HepG2 (cell line): ENCODE measurements at regions not wholly inside any gene's neighbourhood (a gene's known extent, or its start where the extent isn't known, plus 50 kb on each side); places are given as distances from the start of the nearest gene placed in this dataset.

Experiments
- CBFB ChIP-seq: sonication (generic); formaldehyde crosslinking; IDR thresholded peaks from 2 replicates; pipeline ENCODE4 v1.4.0; 2020; ENCODE audit warnings: missing genetic modification reagents
- ELF1 ChIP-seq: sonication (generic); formaldehyde crosslinking; IDR thresholded peaks from 2 replicates; pipeline ENCODE4 v1.4.0; 2020; ENCODE audit warnings: missing genetic modification reagents
- ELF3 ChIP-seq: IDR thresholded peaks from 2 replicates; pipeline ENCODE4 v1.6.1; 2016; ENCODE audit warnings: missing genetic modification reagents, missing compliant biosample characterization
- HIVEP1 ChIP-seq: sonication (generic); formaldehyde crosslinking; IDR thresholded peaks from 2 replicates; pipeline ENCODE4 v1.4.0; 2020; ENCODE audit warnings: mild to moderate bottlenecking, missing genetic modification reagents
- HNF4A ChIP-seq: sonication (generic); formaldehyde crosslinking; IDR thresholded peaks from 2 replicates; pipeline ENCODE4 v1.4.0; 2020; ENCODE audit warnings: missing genetic modification reagents
- HNRNPL ChIP-seq: fragments of 200-400 bp; formaldehyde crosslinking; IDR thresholded peaks from 2 replicates; pipeline ENCODE4 v1.6.1; 2017; ENCODE audit warnings: mild to moderate bottlenecking, low read depth, low read length
- MAZ ChIP-seq, 2 experiments: sonication (generic) in 1 of 2; formaldehyde crosslinking in 1 of 2; IDR thresholded peaks; 2 replicates each; pipeline versions ENCODE4 v1.5.0 to v1.6.1; 2012 to 2020; ENCODE audit warnings: low read depth in 2 of 2, mild to moderate bottlenecking in 2 of 2, borderline replicate concordance in 1 of 2, improper control_type of control experiment in 1 of 2, low read length in 1 of 2, missing genetic modification reagents in 1 of 2, moderate library complexity in 1 of 2
- MTERF4 ChIP-seq: sonication (generic); formaldehyde crosslinking; IDR thresholded peaks from 2 replicates; pipeline ENCODE4 v1.8.0; 2023; ENCODE audit warnings: mild to moderate bottlenecking, missing genetic modification reagents
- TEF ChIP-seq: sonication (generic); formaldehyde crosslinking; IDR thresholded peaks from 2 replicates; pipeline ENCODE4 v1.5.0; 2020; ENCODE audit warnings: missing genetic modification reagents
- TFAP4 ChIP-seq: sonication (generic); IDR thresholded peaks from 2 replicates; pipeline ENCODE4 v1.6.1; 2016; ENCODE audit warnings: low read depth, borderline replicate concordance
- TP53 ChIP-seq: sonication (generic); formaldehyde crosslinking; conservative IDR thresholded peaks from 2 replicates; pipeline ENCODE4 v1.4.0; 2020; ENCODE audit warnings: missing genetic modification reagents
- ZBTB38 ChIP-seq: sonication (generic); formaldehyde crosslinking; IDR thresholded peaks from 2 replicates; pipeline ENCODE4 v1.5.1; 2020; ENCODE audit warnings: mild to moderate bottlenecking, missing genetic modification reagents
- ZNF12 ChIP-seq: sonication (generic); formaldehyde crosslinking; IDR thresholded peaks from 2 replicates; pipeline ENCODE4 v1.5.0; 2020; ENCODE audit warnings: missing genetic modification reagents
- ZNF142 ChIP-seq: sonication (generic); formaldehyde crosslinking; IDR thresholded peaks from 2 replicates; pipeline ENCODE4 v1.4.0; 2020; ENCODE audit warnings: missing genetic modification reagents
- ZNF160 ChIP-seq: sonication (generic); formaldehyde crosslinking; IDR thresholded peaks from 2 replicates; pipeline ENCODE4 v1.8.0; 2022; ENCODE audit warnings: mild to moderate bottlenecking, inconsistent platforms, missing genetic modification reagents
- ZNF275 ChIP-seq: sonication (generic); formaldehyde crosslinking; IDR thresholded peaks from 2 replicates; pipeline ENCODE4 v1.8.0; 2022; ENCODE audit warnings: missing genetic modification reagents, mild to moderate bottlenecking, inconsistent platforms, borderline replicate concordance
- ZNF280B ChIP-seq: sonication (generic); formaldehyde crosslinking; IDR thresholded peaks from 2 replicates; pipeline ENCODE4 v1.5.0; 2020; ENCODE audit warnings: missing genetic modification reagents, mild to moderate bottlenecking, borderline replicate concordance
- ZNF569 ChIP-seq: sonication (generic); formaldehyde crosslinking; IDR thresholded peaks from 2 replicates; pipeline ENCODE4 v1.5.0; 2020; ENCODE audit warnings: mild to moderate bottlenecking, missing genetic modification reagents, moderate library complexity, borderline replicate concordance
- ZNF619 ChIP-seq: sonication (generic); formaldehyde crosslinking; IDR thresholded peaks from 2 replicates; pipeline ENCODE4 v1.4.0; 2020; ENCODE audit warnings: mild to moderate bottlenecking, missing genetic modification reagents

GRCh38 chr2:167816874-167817290, 430.5 kb downstream of the STK39 start (continued):
- TF ChIP-seq ZNF619 (no peak), ZNF142 (CRISPR knock-in tag) (no peak), HNF4A (CRISPR knock-in tag) (peak; percentile 83), MTERF4 (no peak), ZNF12 (peak; percentile 42; the same call in 1 of the 2 replicates), TFAP4 (peak; percentile 70; the same call in 1 of the 2 replicates), TP53 (CRISPR knock-in tag) (no peak), TEF (CRISPR knock-in tag) (no peak), MAZ (IDR thresholded peaks at IDR 0.05; ENCODE audit: borderline replicate concordance, low read depth, low read length) (no peak), MAZ (CRISPR knock-in tag; IDR thresholded peaks at IDR 0.05; ENCODE audit: low read depth) (no peak), ELF3 (CRISPR knock-in tag) (peak; percentile 37; the same call in 1 of the 2 replicates), ZBTB38 (CRISPR knock-in tag) (no peak), ZNF569 (CRISPR knock-in tag) (no peak), CBFB (CRISPR knock-in tag) (no peak), ZNF160 (CRISPR knock-in tag) (no peak), ZNF275 (CRISPR knock-in tag) (no peak; the same call in 1 of the 2 replicates), ZNF280B (CRISPR knock-in tag) (no peak), HNRNPL (no peak), ELF1 (0 out of 2 replicates have a peak, but pooled peaks have one; percentile 29), HIVEP1 (CRISPR knock-in tag) (no peak)
